Left lung (tissue), 4 donors: ENCODE measurements at regions not wholly inside any gene's neighbourhood (a gene's known extent, or its start where the extent isn't known, plus 50 kb on each side); places are given as distances from the start of the nearest gene placed in this dataset.

ENCODE experiments used
- ATAC-seq: fragments of 200-7000 bp; cut with Tn5 transposase; one replicate; pipeline ENCODE4 v1.9.1; 2020; ENCODE audit warnings: moderate library complexity
- DNase-seq, 4 donors: peaks; one replicate each; pipeline ENCODE4 v3.0.0-alpha.2; 2013 to 2020
- H3K27ac ChIP-seq, 2 donors: fragments of 200-600 bp; sonication (generic) in 1 of 2; one replicate each; pipeline versions ENCODE4 v1.5.0 to v1.8.0; 2020 to 2021
- H3K27me3 ChIP-seq, 2 donors: fragments of 200-600 bp; sonication (generic) in 1 of 2; one replicate each; pipeline versions ENCODE4 v1.5.0 to v1.8.0; 2020 to 2021
- H3K36me3 ChIP-seq, 2 donors: fragments of 200-600 bp; sonication (generic) in 1 of 2; one replicate each; pipeline versions ENCODE4 v1.5.0 to v1.8.0; 2020 to 2021
- H3K4me1 ChIP-seq, 2 donors: fragments of 200-600 bp; one replicate each; pipeline ENCODE4 v1.8.0; 2021
- H3K4me3 ChIP-seq, 2 donors: fragments of 200-600 bp; sonication (generic) in 1 of 2; one replicate each; pipeline versions ENCODE4 v1.5.0 to v1.8.0; 2020 to 2021; ENCODE audit warnings: mild to moderate bottlenecking in 1 of 2
- H3K9me3 ChIP-seq, 2 donors: fragments of 200-600 bp; sonication (generic) in 1 of 2; one replicate each; pipeline versions ENCODE4 v1.5.0 to v1.8.0; 2020 to 2021
- intact Hi-C, 2 donors: fragments of 100-400 bp; cut with DNase I; formaldehyde crosslinking; loops; one replicate each; pipeline versions ENCODE4 v1.11.2 to v1.14.2; 2022
- TF ChIP-seq, protein P1 (sequence below), 2 donors: fragments of 200-600 bp; sonication (generic) in 1 of 2; IDR thresholded peaks; one replicate each; pipeline versions ENCODE4 v1.5.0 to v1.8.0; 2021; ENCODE audit warnings: antibody characterized with exemption in 2 of 2
- donor health status: DM: no; HTN: yes; CAD: no.
- donor health status: DM: no; HTN: no; CAD: no.

DNA sequence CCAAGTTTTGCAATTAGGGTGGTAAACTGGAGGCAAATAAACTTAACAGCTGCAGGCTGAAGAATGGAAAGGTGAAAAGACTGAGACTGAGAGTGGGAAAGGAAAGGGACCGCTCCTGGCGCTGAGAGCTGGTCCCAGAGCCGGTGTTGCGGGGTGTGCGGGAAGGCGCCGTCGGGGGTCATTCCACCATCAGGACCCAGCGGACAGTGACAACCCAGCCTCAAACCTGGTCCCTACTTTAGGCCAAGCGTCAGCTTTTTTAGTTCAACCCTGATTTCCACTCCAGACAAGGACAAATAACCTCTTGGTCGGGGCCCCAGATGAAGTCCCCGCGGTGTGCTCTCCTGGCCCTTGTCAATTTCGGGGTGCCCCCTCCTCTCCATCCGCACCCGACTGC, 145.8 kb upstream of the ETS2 start:
- Histone ChIP-seq H3K36me3 (no peaks in the 10 kb centered on the region), H3K9me3 (no peaks in the 10 kb centered on the region), H3K27me3 (peaks cover 39 to 80% of the 10 kb centered on the region in 2 donors), H3K4me1 (peaks cover 5 to 21% of the 10 kb centered on the region in 2 donors), H3K27ac (no peak overlapping the region), H3K4me3 (peak overlapping the region; percentile 41 to 50)
- no peak for DNase-seq
- no peak for ATAC-seq
- TF ChIP-seq, protein P1, sequence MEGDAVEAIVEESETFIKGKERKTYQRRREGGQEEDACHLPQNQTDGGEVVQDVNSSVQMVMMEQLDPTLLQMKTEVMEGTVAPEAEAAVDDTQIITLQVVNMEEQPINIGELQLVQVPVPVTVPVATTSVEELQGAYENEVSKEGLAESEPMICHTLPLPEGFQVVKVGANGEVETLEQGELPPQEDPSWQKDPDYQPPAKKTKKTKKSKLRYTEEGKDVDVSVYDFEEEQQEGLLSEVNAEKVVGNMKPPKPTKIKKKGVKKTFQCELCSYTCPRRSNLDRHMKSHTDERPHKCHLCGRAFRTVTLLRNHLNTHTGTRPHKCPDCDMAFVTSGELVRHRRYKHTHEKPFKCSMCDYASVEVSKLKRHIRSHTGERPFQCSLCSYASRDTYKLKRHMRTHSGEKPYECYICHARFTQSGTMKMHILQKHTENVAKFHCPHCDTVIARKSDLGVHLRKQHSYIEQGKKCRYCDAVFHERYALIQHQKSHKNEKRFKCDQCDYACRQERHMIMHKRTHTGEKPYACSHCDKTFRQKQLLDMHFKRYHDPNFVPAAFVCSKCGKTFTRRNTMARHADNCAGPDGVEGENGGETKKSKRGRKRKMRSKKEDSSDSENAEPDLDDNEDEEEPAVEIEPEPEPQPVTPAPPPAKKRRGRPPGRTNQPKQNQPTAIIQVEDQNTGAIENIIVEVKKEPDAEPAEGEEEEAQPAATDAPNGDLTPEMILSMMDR (IDR thresholded peaks at IDR 0.05): no peak
- intact Hi-C loops: no loop called here

DNA sequence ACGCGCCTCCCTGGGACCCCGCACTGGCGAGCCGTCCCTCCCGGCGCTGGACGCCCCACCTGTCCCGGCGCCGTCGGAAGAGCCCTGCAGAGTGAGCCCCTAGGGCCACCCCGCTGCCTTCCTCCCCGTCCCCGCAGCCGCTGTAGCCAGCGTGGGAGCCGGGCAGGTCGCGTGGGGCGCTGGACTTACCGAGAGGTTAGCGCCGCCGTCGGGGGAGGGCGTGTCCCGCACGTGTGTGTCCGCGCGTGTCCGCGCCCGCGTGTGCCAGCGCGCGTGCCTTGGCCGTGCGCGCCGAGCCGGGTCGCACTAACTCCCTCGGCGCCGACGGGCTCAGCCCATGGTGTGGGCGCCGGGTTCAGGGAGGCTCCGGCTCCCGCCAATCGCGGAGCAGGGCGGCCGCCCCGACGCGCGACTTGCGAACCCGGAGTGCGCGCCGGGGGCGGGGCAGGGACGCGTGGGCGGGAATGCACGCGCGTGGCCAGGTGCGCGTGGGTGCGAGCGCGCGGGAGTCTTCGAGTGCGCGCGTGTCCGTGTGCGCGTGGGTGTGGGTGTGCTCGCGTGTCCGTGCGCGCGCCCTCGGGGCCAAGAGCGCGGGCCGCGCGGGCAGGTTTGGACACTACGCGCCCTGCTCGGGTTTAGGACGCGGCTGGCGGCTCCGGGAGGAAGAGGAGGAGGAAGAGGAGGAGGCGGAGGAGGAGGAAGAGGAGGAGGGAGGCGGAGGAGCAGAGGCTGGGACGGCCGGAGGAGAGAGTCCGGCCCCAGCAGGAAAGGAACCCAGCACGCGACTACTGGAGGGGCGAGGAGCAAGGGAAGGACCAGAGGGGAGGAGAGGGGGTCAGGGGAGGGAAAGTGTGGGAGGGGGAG, 145.2 kb upstream of the ETS2 start:
- no peaks in the 10 kb centered on the region for H3K36me3 ChIP-seq
- peak overlapping the region in 1 of 2 donors; percentile 71 for H3K27ac ChIP-seq
- H3K4me1 ChIP-seq: peaks cover 5 to 21% of the 10 kb centered on the region in 2 donors
- intact Hi-C loops: no loop called here
- H3K9me3 ChIP-seq: no peaks in the 10 kb centered on the region
- DNase-seq (peak in 3 of 4 donors; percentile 28 to 79 (median 54)), ATAC-seq (peak; percentile 59)
- TF ChIP-seq, protein P1 (IDR thresholded peaks at IDR 0.05): no peak
- peaks cover 39 to 80% of the 10 kb centered on the region in 2 donors for H3K27me3 ChIP-seq
- peak overlapping the region; percentile 41 to 50 for H3K4me3 ChIP-seq

DNA sequence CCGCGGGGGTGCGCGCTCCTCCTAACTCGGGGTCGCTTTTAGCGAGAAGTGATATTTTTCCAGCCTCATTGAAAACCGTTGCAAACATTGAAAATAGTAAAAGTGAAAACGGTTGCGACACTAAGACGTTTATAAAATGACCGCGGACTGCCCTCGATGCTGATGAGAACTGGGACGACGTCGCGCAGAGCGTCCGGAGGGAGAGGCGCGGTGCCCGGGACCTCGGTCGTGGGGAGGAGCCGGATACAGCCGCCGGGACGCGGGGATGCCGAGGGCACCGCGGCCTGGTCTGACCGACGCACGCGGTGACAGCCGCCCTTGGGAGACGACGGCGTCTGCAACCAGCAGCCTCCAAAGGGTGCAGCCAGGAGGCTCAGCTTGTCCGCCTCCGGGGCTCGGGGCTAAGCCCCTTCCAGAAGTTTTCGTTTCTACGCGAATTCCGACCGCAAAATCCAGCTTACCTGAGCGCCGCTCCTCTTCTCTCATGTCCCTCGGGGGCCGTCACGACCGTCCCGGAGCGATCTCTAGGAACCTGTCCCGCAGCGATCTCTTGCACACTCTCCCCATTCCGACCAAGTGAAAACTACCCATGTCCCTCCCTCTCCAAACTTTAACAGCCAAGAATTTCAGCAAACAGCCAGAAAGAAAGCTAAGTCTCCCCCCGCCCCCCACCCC, 144.4 kb upstream of the ETS2 start:
- no peaks in the 10 kb centered on the region for H3K9me3 ChIP-seq
- intact Hi-C loops: no loop called here
- H3K27me3 ChIP-seq: peaks cover 39 to 75% of the 10 kb centered on the region in 2 donors
- DNase-seq: peak; percentile 41 to 81 (median 48)
- H3K4me3 ChIP-seq: peak overlapping the region; percentile 41 to 50
- TF ChIP-seq, protein P1 (IDR thresholded peaks at IDR 0.05): no peak
- H3K4me1 ChIP-seq: peaks cover 5 to 21% of the 10 kb centered on the region in 2 donors
- peak; percentile 71 for ATAC-seq
- no peaks in the 10 kb centered on the region for H3K36me3 ChIP-seq
- peak overlapping the region; percentile 33 to 71 for H3K27ac ChIP-seq

DNA sequence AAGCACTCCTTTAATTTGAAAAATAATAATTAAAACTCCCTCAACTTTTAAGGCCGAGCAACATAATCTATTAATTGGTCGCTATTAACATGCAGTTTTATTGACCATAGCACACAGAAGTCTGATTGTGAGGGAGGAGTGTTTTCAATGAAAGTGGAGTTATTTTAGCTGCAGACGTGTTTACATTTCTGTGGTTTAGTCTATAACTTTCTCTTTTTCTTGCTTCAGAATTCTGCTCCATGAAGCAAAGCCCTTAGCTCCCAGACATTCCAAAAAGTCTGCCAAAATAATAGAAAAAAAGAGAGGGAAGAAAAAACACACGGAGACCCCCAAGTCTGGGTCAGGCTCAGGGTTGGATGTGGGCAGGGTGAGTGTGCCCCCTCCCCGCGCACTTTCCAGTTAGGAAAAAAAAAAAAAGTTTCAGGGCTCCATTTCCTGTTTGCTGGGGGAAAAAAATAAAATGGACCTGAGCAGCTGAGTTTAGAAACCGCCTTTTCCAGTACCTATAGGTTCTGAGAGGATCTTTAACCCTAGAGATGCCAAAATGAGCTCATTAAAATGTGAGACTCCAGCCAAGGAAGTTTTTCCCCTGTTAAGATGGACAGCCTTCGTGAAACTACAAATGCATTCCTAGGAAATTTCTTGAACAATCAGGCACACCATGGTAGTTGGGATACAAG, 143.7 kb upstream of the ETS2 start:
- DNase-seq (peak in 2 of 4 donors; percentile 41 to 43), ATAC-seq (peak; percentile 10)
- Histone ChIP-seq H3K27ac (peak overlapping the region in 1 of 2 donors; percentile 71), H3K4me1 (peaks cover 5 to 21% of the 10 kb centered on the region in 2 donors), H3K9me3 (no peaks in the 10 kb centered on the region), H3K27me3 (peaks cover 39 to 68% of the 10 kb centered on the region in 2 donors), H3K4me3 (peak overlapping the region; percentile 41 to 50), H3K36me3 (no peaks in the 10 kb centered on the region)
- TF ChIP-seq, protein P1 (IDR thresholded peaks at IDR 0.05): no peak
- intact Hi-C loops: no loop called here
